ENCODE measurements at regions not wholly inside any gene's neighbourhood (a gene's known extent, or its start where the extent isn't known, plus 50 kb on each side); places are given as distances from the start of the nearest gene placed in this dataset.

DNA sequence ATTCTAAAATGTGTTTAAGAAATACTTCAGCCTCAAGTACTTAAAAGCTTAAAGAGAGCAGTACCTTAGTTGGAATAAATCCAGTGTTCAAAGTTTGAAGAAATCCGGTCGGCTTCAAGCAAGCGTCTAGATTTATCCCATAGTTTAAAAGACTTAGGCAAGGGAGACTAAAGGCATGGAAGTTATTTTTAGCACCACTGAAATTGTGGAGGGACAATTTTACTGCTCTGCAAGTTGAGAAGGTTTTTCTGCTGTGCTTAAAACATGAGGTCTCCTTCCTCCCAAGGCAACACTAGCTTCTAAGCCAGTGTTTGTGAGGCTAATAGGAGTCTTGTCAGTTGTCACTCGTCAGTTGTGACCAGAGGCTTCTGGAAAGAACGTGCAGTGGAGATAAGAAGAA is 183.5 kb downstream of the MSL3 start:
- intact Hi-C loops (cut with micrococcal nuclease): loop anchor here (5.0 to 10.0 kb wide), 2 partner anchors 136 to 763 kb away; no protein-coding TSS in a partner anchor
- CTCF ChIA-PET: interaction anchor here (0.6 kb wide), 1 partner anchor 84 kb away, joined by 3 read pairs; no protein-coding TSS in a partner anchor
- H3K9me1 ChIP-seq (ENCODE audit: insufficient read depth, low read length): no peaks in the 10 kb centered on the region

More for the DNA sequence above, 183.5 kb downstream of the MSL3 start:
- Histone ChIP-seq H4K5ac (ENCODE audit: low read depth, low read length) (no peak overlapping the region), H3K79me1 (ENCODE audit: low read depth in 1 of 2, low read length in 2 of 2) (no peaks in the 10 kb centered on the region; a peak in 1 of 4 replicates), H3K4me2 (ENCODE audit: low read depth, low read length) (no peak overlapping the region), H3K4me3 (ENCODE audit: insufficient read depth, low read depth, low read length) (no peak overlapping the region), H3K9ac (ENCODE audit: low read depth, low read length) (no peak overlapping the region), H3K56ac (ENCODE audit: extremely low read depth, insufficient read depth, low read length) (no peak overlapping the region), H3K9me3 (ENCODE audit: control insufficient read depth, insufficient read depth, low read length) (no peaks in the 10 kb centered on the region), H3K27ac (ENCODE audit: insufficient read depth, low read length) (no peak overlapping the region), H4K20me1 (ENCODE audit: insufficient read depth, low read length) (no peaks in the 10 kb centered on the region), H3K36me3 (ENCODE audit: control insufficient read depth, insufficient read depth, low read length) (no peaks in the 10 kb centered on the region), H2AK5ac (ENCODE audit: low read depth, low read length) (no peak overlapping the region), H3K4ac (ENCODE audit: low read depth, low read length) (no peak overlapping the region), H2BK5ac (ENCODE audit: low read depth, low read length, poor library complexity, severe bottlenecking) (no peak overlapping the region), H4K8ac (ENCODE audit: low read depth in 2 of 2, low read length in 2 of 2) (no peak overlapping the region), H3K14ac (replicated peaks; ENCODE audit: low read depth, low read length) (no peak overlapping the region), H2BK15ac (ENCODE audit: low read depth, low read length) (no peak overlapping the region), H2AK9ac (replicated peaks; ENCODE audit: low read depth, low read length, poor library complexity) (no peak overlapping the region), H2AFZ (replicated peaks; ENCODE audit: low read length, poor library complexity) (no peak overlapping the region), H2BK120ac (ENCODE audit: low read depth, low read length) (no peak overlapping the region), H3K27me3 (ENCODE audit: control insufficient read depth, insufficient read depth, low read length) (no peaks in the 10 kb centered on the region), H3K23ac (ENCODE audit: low read depth, low read length) (no peak overlapping the region), H3K4me1 (ENCODE audit: control insufficient read depth, insufficient read depth, low read length) (no peaks in the 10 kb centered on the region), H4K91ac (ENCODE audit: insufficient read depth, low read depth, low read length) (no peak overlapping the region), H2BK20ac (ENCODE audit: low read depth, low read length) (no peak overlapping the region), H3K18ac (ENCODE audit: low read depth, low read length) (no peak overlapping the region)
- no peak for DNase-seq
- ATAC-seq (ENCODE audit: low read depth): no peak
- in situ Hi-C loops (cut with MboI; ENCODE audit: low sequenced_read_pairs) (no loop called here), dilution Hi-C loops (cut with HindIII; ENCODE audit: low sequenced_read_pairs, unreplicated experiment) (no loop called here)
- POLR2A ChIA-PET (ENCODE audit: unreplicated experiment): no interaction called here
- BruUV-seq (replicated peaks): no TSS peak
- WGBS, 2 experiments (ENCODE audit: extremely low coverage in 2 of 2, insufficient read length in 1 of 2): no CpG with 5 or more reads among the region's 5 CpGs
- TF ChIP-seq RCOR1 (IDR thresholded peaks at IDR 0.05; ENCODE audit: insufficient replicate concordance, low read length) (no peak), MAFK (IDR thresholded peaks at IDR 0.05; ENCODE audit: low read depth, low read length) (no peak), SMC3 (IDR thresholded peaks at IDR 0.05; ENCODE audit: low read depth, low read length) (no peak), RFX5 (IDR thresholded peaks at IDR 0.05; ENCODE audit: low read depth, low read length) (no peak), MAZ (IDR thresholded peaks at IDR 0.05; ENCODE audit: borderline replicate concordance, low read depth, low read length) (no peak), CEBPB (IDR thresholded peaks at IDR 0.05; ENCODE audit: low read depth, low read length) (no peak)
- TF ChIP-seq, protein P1, sequence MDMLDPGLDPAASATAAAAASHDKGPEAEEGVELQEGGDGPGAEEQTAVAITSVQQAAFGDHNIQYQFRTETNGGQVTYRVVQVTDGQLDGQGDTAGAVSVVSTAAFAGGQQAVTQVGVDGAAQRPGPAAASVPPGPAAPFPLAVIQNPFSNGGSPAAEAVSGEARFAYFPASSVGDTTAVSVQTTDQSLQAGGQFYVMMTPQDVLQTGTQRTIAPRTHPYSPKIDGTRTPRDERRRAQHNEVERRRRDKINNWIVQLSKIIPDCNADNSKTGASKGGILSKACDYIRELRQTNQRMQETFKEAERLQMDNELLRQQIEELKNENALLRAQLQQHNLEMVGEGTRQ (IDR thresholded peaks at IDR 0.05; ENCODE audit: low read depth, low read length): no peak

Data from IMR-90 (cell line).